ENCODE measurements at regions not wholly inside any gene's neighbourhood (a gene's known extent, or its start where the extent isn't known, plus 50 kb on each side); places are given as distances from the start of the nearest gene placed in this dataset.

- CTCF ChIA-PET = no interaction called here
- Mint-ChIP-seq H3K9me3 (no peaks in the 10 kb centered on the region), H3K27ac (no peak overlapping the region), H3K36me3 (ENCODE audit: low read depth) (no peaks in the 10 kb centered on the region), H3K4me3 (no peak overlapping the region), H3K27me3 (peaks cover 14% of the 10 kb centered on the region), H3K4me1 (ENCODE audit: low read depth) (no peaks in the 10 kb centered on the region)
- TF ChIP-seq, protein P1, sequence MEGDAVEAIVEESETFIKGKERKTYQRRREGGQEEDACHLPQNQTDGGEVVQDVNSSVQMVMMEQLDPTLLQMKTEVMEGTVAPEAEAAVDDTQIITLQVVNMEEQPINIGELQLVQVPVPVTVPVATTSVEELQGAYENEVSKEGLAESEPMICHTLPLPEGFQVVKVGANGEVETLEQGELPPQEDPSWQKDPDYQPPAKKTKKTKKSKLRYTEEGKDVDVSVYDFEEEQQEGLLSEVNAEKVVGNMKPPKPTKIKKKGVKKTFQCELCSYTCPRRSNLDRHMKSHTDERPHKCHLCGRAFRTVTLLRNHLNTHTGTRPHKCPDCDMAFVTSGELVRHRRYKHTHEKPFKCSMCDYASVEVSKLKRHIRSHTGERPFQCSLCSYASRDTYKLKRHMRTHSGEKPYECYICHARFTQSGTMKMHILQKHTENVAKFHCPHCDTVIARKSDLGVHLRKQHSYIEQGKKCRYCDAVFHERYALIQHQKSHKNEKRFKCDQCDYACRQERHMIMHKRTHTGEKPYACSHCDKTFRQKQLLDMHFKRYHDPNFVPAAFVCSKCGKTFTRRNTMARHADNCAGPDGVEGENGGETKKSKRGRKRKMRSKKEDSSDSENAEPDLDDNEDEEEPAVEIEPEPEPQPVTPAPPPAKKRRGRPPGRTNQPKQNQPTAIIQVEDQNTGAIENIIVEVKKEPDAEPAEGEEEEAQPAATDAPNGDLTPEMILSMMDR (IDR thresholded peaks at IDR 0.05) = no peak
- DNase-seq (no peak), ATAC-seq (no peak)
- POLR2A ChIA-PET = no interaction called here
- intact Hi-C loops (cut with micrococcal nuclease) = no loop called here
Measured at GRCh38 chr3:30084316-30084715, 522.1 kb upstream of the TGFBR2 start.

GRCh38 chr3:30084971-30085403, 521.4 kb upstream of the TGFBR2 start:
- intact Hi-C loops (cut with micrococcal nuclease) = no loop called here

GRCh38 chr3:30085486-30085885, 520.9 kb upstream of the TGFBR2 start:
- ChIA-PET POLR2A (no interaction called here), CTCF (interaction anchor here (1.0 kb wide), 1 partner anchor 43 kb away, joined by 3 read pairs; no protein-coding TSS in a partner anchor)
- no peak overlapping the region for H3K4me3 Mint-ChIP-seq
- DNase-seq (no peak), ATAC-seq (no peak)
- H3K9me3 Mint-ChIP-seq = no peaks in the 10 kb centered on the region
- peaks cover 14% of the 10 kb centered on the region for H3K27me3 Mint-ChIP-seq
- TF ChIP-seq, protein P1 (IDR thresholded peaks at IDR 0.05) = no peak
- H3K4me1 Mint-ChIP-seq (ENCODE audit: low read depth) = no peaks in the 10 kb centered on the region
- H3K27ac Mint-ChIP-seq = no peak overlapping the region
- no peaks in the 10 kb centered on the region for H3K36me3 Mint-ChIP-seq (ENCODE audit: low read depth)
- intact Hi-C loops (cut with micrococcal nuclease) = no loop called here

More at GRCh38 chr3:30084971-30085403, 521.4 kb upstream of the TGFBR2 start:
- Mint-ChIP-seq H3K27ac (no peak overlapping the region), H3K9me3 (no peaks in the 10 kb centered on the region), H3K4me1 (ENCODE audit: low read depth) (no peaks in the 10 kb centered on the region), H3K36me3 (ENCODE audit: low read depth) (no peaks in the 10 kb centered on the region), H3K27me3 (peaks cover 14% of the 10 kb centered on the region), H3K4me3 (no peak overlapping the region)
- ChIA-PET POLR2A (no interaction called here), CTCF (interaction anchor here (1.0 kb wide), 1 partner anchor 42 kb away, joined by 3 read pairs; no protein-coding TSS in a partner anchor)
- DNase-seq (no peak), ATAC-seq (no peak)
- TF ChIP-seq, protein P1 (IDR thresholded peaks at IDR 0.05) = no peak

DNA sequence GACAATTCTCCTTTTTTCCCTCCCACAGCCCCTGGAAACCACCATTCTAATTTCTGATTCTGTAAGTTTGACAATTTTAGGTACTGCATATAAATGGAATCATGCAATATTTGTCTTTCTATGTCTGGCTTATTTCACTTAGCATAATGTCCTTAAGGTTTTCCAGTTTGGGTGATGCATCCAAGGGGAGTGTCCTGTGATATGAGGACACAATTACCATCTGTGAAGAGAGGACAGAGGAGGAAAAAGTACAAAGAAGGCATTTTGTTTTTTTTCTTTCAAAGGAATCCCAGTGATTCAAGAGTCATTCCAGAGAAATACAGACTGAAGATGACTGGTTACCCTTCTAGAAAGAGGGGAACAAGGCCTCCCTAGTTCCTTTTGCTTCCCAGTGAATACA, 514.7 kb upstream of the TGFBR2 start:
- Mint-ChIP-seq H3K27me3 (no peaks in the 10 kb centered on the region), H3K4me3 (no peak overlapping the region), H3K27ac (no peak overlapping the region), H3K36me3 (ENCODE audit: low read depth) (no peaks in the 10 kb centered on the region), H3K9me3 (peaks cover 6% of the 10 kb centered on the region), H3K4me1 (ENCODE audit: low read depth) (no peaks in the 10 kb centered on the region)
- POLR2A ChIA-PET = no interaction called here
- ATAC-seq = no peak
- DNase-seq = no peak
- CTCF ChIA-PET = interaction anchor here (0.6 kb wide), 1 partner anchor 591 kb away, joined by 3 read pairs; no protein-coding TSS in a partner anchor
- TF ChIP-seq, protein P1 (IDR thresholded peaks at IDR 0.05) = no peak
- intact Hi-C loops (cut with micrococcal nuclease) = no loop called here

- no peaks in the 10 kb centered on the region for H3K27me3 Mint-ChIP-seq
- H3K36me3 Mint-ChIP-seq (ENCODE audit: low read depth) = no peaks in the 10 kb centered on the region
- ChIA-PET POLR2A (no interaction called here), CTCF (no interaction called here)
- intact Hi-C loops (cut with micrococcal nuclease) = no loop called here
- peaks cover 6% of the 10 kb centered on the region for H3K9me3 Mint-ChIP-seq
- peaks cover 7% of the 10 kb centered on the region for H3K4me1 Mint-ChIP-seq (ENCODE audit: low read depth)
- TF ChIP-seq, protein P1 (IDR thresholded peaks at IDR 0.05) = no peak
- no peak overlapping the region for H3K27ac Mint-ChIP-seq
- no peak overlapping the region for H3K4me3 Mint-ChIP-seq
- ATAC-seq (no peak), DNase-seq (no peak)
Measured at GRCh38 chr3:30097022-30097650, 509.3 kb upstream of the TGFBR2 start.

Data from activated CD8-positive, alpha-beta T cell treated with anti-CD3 and anti-CD28 coated beads for 36 hours (primary cell).